ENCODE measurements at regions not wholly inside any gene's neighbourhood (a gene's known extent, or its start where the extent isn't known, plus 50 kb on each side); places are given as distances from the start of the nearest gene placed in this dataset.

GRCh38 chr1:80751204-80751603, 1049.5 kb upstream of the ADGRL2 start:
- peaks cover 28% of the 10 kb centered on the region for H3K9me3 Mint-ChIP-seq
- intact Hi-C loops (cut with micrococcal nuclease): no loop called here
- H3K27ac Mint-ChIP-seq: no peak overlapping the region
- no peaks in the 10 kb centered on the region for H3K4me1 Mint-ChIP-seq (ENCODE audit: low read depth)
- no peaks in the 10 kb centered on the region for H3K27me3 Mint-ChIP-seq
- no peak overlapping the region for H3K4me3 Mint-ChIP-seq
- H3K36me3 Mint-ChIP-seq (ENCODE audit: low read depth): no peaks in the 10 kb centered on the region

DNA sequence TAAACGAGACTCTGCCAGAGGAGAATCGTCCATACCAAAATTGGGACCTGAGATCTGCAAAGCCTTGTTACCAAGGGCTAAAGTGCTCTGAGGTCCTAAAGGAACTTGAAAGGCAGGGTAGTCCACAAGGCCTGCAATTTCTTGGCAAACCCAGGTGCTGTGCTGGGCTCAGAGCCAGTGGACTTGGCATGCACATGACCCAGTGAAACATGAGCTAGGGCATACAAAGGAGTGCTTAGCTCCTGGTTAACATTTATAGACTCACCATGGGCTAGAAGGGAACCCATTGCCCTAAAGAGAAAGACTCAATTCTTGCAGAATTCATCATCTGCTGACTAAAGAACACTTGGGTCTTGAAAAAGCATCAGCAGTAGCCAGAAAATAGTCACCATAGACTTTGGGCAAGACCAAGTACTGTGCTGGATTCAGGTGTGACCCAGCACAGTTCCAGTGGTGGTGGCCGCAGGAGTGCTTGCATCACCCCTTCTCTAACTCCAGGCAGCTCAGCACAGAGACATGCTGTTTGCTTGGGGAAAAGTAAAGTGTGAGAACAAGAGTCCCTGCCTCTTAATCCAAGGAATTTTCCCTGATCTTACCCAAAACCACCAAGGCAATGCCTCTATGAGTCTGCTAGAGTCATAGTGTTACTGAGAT, 1069.4 kb upstream of the ADGRL2 start:
- no peaks in the 10 kb centered on the region for H3K4me1 Mint-ChIP-seq (ENCODE audit: low read depth)
- intact Hi-C loops (cut with micrococcal nuclease): no loop called here
- no peak overlapping the region for H3K4me3 Mint-ChIP-seq
- no peaks in the 10 kb centered on the region for H3K36me3 Mint-ChIP-seq (ENCODE audit: low read depth)
- peaks cover 58% of the 10 kb centered on the region for H3K9me3 Mint-ChIP-seq
- H3K27me3 Mint-ChIP-seq: no peaks in the 10 kb centered on the region
- no peak overlapping the region for H3K27ac Mint-ChIP-seq

GRCh38 chr1:80722611-80723010, 1078.1 kb upstream of the ADGRL2 start:
- no peaks in the 10 kb centered on the region for H3K27me3 Mint-ChIP-seq
- H3K4me3 Mint-ChIP-seq: no peak overlapping the region
- intact Hi-C loops (cut with micrococcal nuclease): no loop called here
- no peak overlapping the region for H3K27ac Mint-ChIP-seq
- peaks cover 42% of the 10 kb centered on the region for H3K9me3 Mint-ChIP-seq
- no peaks in the 10 kb centered on the region for H3K36me3 Mint-ChIP-seq (ENCODE audit: low read depth)
- no peaks in the 10 kb centered on the region for H3K4me1 Mint-ChIP-seq (ENCODE audit: low read depth)

DNA sequence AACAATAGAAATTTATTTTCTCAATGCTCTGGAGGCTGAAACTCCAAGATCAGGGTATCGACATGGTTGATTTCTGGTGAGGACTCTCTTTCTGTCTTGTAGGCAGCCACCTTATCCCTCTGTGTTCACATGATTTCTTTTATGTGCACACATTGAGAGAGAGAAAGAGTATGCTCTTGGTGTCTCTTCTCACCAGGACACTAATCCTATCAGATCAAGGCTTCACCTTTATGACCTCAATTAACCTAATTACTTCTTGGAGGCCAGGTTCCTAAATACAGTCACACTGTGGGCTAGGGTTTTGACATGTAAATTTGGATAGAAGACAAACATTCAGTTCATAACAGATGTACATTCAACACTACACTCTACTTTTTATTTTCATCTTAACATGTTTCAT, 1094.2 kb upstream of the ADGRL2 start:
- Mint-ChIP-seq H3K36me3 (ENCODE audit: low read depth) (no peaks in the 10 kb centered on the region), H3K27ac (no peak overlapping the region), H3K4me3 (no peak overlapping the region), H3K27me3 (no peaks in the 10 kb centered on the region), H3K9me3 (peaks cover 24% of the 10 kb centered on the region), H3K4me1 (ENCODE audit: low read depth) (no peaks in the 10 kb centered on the region)
- intact Hi-C loops (cut with micrococcal nuclease): no loop called here

GRCh38 chr1:80678438-80678837, 1122.3 kb upstream of the ADGRL2 start:
- no peaks in the 10 kb centered on the region for H3K36me3 Mint-ChIP-seq (ENCODE audit: low read depth)
- peaks cover 24% of the 10 kb centered on the region for H3K9me3 Mint-ChIP-seq
- no peak overlapping the region for H3K27ac Mint-ChIP-seq
- H3K4me3 Mint-ChIP-seq: no peak overlapping the region
- intact Hi-C loops (cut with micrococcal nuclease): no loop called here
- H3K27me3 Mint-ChIP-seq: no peaks in the 10 kb centered on the region
- no peaks in the 10 kb centered on the region for H3K4me1 Mint-ChIP-seq (ENCODE audit: low read depth)

GRCh38 chr1:80675454-80675853, 1125.3 kb upstream of the ADGRL2 start:
- intact Hi-C loops (cut with micrococcal nuclease): no loop called here
- no peaks in the 10 kb centered on the region for H3K4me1 Mint-ChIP-seq (ENCODE audit: low read depth)

DNA sequence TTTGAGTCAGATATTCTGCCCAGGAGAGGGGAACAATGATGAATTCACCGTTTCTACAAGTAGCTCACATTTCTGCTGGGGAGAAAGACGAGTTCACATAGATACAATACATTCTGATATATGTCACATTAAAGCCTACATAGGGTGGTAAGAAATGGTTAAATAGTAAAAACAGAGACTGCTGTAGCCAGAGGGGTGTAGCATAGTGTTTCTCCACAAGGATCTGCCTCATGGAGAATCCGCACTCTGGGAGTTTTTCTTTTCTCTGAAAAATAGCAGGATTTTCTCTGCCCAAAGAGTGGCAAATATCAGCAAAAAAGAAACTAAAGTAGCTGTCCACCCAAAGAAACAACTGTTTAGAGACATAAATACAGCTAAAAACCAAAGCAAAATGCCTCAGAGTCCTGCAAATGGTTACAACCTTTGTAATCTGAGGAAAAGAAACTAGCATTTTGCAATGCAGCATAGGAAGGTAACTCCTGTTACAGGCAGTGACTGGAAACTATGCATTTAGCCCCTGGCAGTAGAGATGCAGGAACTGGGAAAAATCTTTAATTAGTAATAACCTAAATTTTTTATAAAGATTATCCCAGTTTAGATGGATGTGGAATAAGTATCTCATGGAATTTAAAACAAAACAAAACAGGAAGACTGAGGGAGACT, 1126.7 kb upstream of the ADGRL2 start:
- peaks cover 16% of the 10 kb centered on the region for H3K9me3 Mint-ChIP-seq
- no peaks in the 10 kb centered on the region for H3K36me3 Mint-ChIP-seq (ENCODE audit: low read depth)

More at GRCh38 chr1:80675454-80675853, 1125.3 kb upstream of the ADGRL2 start:
- Mint-ChIP-seq H3K4me3 (no peak overlapping the region), H3K36me3 (ENCODE audit: low read depth) (no peaks in the 10 kb centered on the region), H3K27ac (no peak overlapping the region), H3K9me3 (peaks cover 16% of the 10 kb centered on the region), H3K27me3 (no peaks in the 10 kb centered on the region)

GRCh38 chr1:80668372-80668771, 1132.4 kb upstream of the ADGRL2 start:
- Mint-ChIP-seq H3K9me3 (peaks cover 9% of the 10 kb centered on the region), H3K27me3 (no peaks in the 10 kb centered on the region), H3K4me3 (no peak overlapping the region), H3K27ac (no peak overlapping the region), H3K36me3 (ENCODE audit: low read depth) (no peaks in the 10 kb centered on the region), H3K4me1 (ENCODE audit: low read depth) (no peaks in the 10 kb centered on the region)
- intact Hi-C loops (cut with micrococcal nuclease): no loop called here

More for the DNA sequence above, 1126.7 kb upstream of the ADGRL2 start:
- Mint-ChIP-seq H3K4me1 (ENCODE audit: low read depth) (no peaks in the 10 kb centered on the region), H3K4me3 (no peak overlapping the region), H3K27me3 (no peaks in the 10 kb centered on the region), H3K27ac (no peak overlapping the region)
- intact Hi-C loops (cut with micrococcal nuclease): no loop called here

- Mint-ChIP-seq H3K9me3 (peaks cover 18% of the 10 kb centered on the region), H3K27ac (no peak overlapping the region), H3K27me3 (no peaks in the 10 kb centered on the region), H3K36me3 (ENCODE audit: low read depth) (no peaks in the 10 kb centered on the region), H3K4me1 (ENCODE audit: low read depth) (no peaks in the 10 kb centered on the region), H3K4me3 (no peak overlapping the region)
- intact Hi-C loops (cut with micrococcal nuclease): no loop called here
These were observed 1134.7 kb upstream of the ADGRL2 start for GRCh38 chr1:80666073-80666472.

DNA sequence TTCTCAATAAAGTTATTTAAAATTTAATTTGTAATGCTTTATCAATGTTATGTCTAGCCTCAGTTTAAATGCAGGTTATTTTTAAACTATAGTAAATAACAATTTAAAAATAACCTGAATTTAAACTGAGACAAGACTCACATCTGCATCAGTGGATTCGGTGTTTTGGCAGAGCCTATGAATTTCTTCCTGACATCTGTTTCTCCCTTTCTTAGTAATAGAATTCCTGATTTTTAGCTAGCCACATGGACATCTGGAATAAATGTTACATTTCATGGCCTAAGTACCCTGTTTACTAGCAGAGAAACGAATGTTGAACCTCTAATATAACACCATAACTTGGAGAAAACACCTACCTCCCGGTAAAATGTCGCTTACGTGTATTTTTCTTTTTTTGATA, 1141.6 kb upstream of the ADGRL2 start:
- intact Hi-C loops (cut with micrococcal nuclease): no loop called here
- Mint-ChIP-seq H3K36me3 (ENCODE audit: low read depth) (no peaks in the 10 kb centered on the region), H3K4me1 (ENCODE audit: low read depth) (no peaks in the 10 kb centered on the region), H3K9me3 (peaks cover 24% of the 10 kb centered on the region), H3K4me3 (no peak overlapping the region), H3K27ac (no peak overlapping the region), H3K27me3 (no peaks in the 10 kb centered on the region)

DNA sequence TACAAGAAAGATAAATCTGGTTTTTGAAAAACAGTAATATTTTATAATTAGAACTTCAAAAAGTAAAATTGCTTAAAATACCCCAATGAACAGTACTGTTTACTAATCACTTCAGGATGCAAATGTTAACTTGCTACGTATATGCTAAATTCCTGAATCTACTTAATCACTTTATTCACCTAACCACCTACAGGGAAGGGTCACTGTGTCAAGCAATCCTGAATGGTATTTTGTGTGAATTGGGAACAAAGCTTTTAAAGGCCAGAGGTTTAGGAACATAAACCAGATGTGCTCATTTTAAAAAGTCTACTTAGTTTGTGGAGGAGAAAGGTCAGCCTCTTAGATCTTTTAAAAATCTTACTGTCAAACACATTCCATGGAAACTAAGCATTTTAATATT, 1143.0 kb upstream of the ADGRL2 start:
- Mint-ChIP-seq H3K27ac (no peak overlapping the region), H3K4me3 (no peak overlapping the region), H3K36me3 (ENCODE audit: low read depth) (no peaks in the 10 kb centered on the region), H3K4me1 (ENCODE audit: low read depth) (no peaks in the 10 kb centered on the region), H3K9me3 (peaks cover 31% of the 10 kb centered on the region), H3K27me3 (no peaks in the 10 kb centered on the region)
- intact Hi-C loops (cut with micrococcal nuclease): no loop called here

GRCh38 chr1:80657044-80657643, 1143.6 kb upstream of the ADGRL2 start:
- Mint-ChIP-seq H3K4me1 (ENCODE audit: low read depth) (no peaks in the 10 kb centered on the region), H3K27ac (no peak overlapping the region), H3K36me3 (ENCODE audit: low read depth) (no peaks in the 10 kb centered on the region), H3K4me3 (no peak overlapping the region), H3K27me3 (no peaks in the 10 kb centered on the region), H3K9me3 (peaks cover 31% of the 10 kb centered on the region)
- intact Hi-C loops (cut with micrococcal nuclease): no loop called here

DNA sequence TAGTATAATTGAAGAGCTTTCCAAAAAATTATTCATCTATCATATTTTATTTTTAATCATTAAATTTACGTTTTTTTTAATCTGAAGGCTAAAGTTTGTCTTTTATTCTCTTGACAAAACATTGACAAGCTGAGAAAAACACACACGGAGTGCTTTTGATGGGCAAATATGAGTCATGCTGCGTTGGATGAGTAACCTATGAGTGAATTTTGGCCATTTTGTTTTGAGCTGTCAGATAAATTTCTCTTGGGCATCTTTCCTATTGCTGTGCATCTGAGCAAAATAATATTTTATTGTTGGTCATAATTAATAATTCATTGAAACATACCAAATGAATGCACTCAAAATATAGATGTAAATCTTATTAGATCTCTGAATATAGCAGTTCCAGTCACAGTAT, 1144.1 kb upstream of the ADGRL2 start:
- H3K4me1 Mint-ChIP-seq (ENCODE audit: low read depth): no peaks in the 10 kb centered on the region
- no peak overlapping the region for H3K4me3 Mint-ChIP-seq
- no peaks in the 10 kb centered on the region for H3K27me3 Mint-ChIP-seq
- H3K9me3 Mint-ChIP-seq: peaks cover 27% of the 10 kb centered on the region
- H3K27ac Mint-ChIP-seq: no peak overlapping the region
- no peaks in the 10 kb centered on the region for H3K36me3 Mint-ChIP-seq (ENCODE audit: low read depth)
- intact Hi-C loops (cut with micrococcal nuclease): no loop called here

DNA sequence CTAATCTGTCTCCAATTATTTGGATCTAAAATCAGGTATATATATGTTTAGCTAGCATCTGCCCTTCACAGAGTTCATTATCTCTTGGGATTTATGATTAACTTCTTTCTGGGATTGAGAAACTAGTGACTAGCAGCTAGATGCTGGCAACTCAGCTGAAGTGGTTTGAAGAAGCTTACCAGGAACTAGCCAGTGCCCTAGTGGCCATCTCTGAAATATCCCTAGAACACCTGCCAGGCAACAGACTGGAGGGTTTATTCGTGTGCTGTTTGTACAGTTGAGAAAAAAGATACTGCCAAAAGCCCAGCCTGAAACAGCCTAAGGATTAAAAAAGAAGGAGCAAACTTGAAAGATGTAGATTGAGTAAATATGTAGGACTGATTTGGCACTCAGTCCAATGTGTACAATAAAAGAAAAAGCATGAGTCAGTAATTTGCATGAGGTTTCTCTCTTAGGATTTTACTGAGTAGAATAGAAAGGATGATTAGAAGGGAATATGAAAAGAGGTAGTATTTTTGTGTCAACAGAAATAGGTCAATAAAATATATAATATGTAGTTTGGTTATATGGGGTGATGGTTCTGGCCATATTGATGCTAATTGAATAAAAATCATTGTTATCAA, 1144.6 kb upstream of the ADGRL2 start:
- Mint-ChIP-seq H3K27ac (no peak overlapping the region), H3K4me1 (ENCODE audit: low read depth) (no peaks in the 10 kb centered on the region), H3K27me3 (no peaks in the 10 kb centered on the region), H3K36me3 (ENCODE audit: low read depth) (no peaks in the 10 kb centered on the region), H3K9me3 (peaks cover 22% of the 10 kb centered on the region), H3K4me3 (no peak overlapping the region)
- intact Hi-C loops (cut with micrococcal nuclease): no loop called here

Measured in dendritic cell treated with granulocyte-macrophage colony-stimulating factor and Interleukin-4, amounts not matched to agents 40 ng/mL and 50 ng/mL, for 4 days (primary cell).